ENCODE measurements at regions not wholly inside any gene's neighbourhood (a gene's known extent, or its start where the extent isn't known, plus 50 kb on each side); places are given as distances from the start of the nearest gene placed in this dataset.
"Not testable (repeated sequence)": the region's sequence is repeated elsewhere in the genome, so short reads cannot be mapped to it uniquely, and the experiment has no call there.

DNA sequence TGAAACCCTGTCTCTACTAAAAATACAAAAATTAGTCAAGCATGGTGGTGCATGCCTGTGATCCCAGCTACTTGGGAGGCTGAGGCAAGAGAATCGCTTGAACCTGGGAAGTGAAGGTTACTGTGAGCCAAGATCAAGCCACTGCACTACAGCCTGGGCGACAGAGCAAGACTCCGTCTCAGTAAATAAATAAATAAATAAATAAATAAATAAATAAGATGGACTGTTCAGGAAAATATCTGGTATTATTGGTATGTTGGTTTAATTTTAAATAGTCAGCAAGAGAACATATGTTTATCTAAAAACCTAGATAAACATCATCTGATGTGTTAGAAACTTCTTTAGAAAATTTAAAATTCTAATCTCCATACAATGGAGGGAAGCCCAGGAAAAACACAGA lies 431.6 kb upstream of the AKR1E2 start:
- TF ChIP-seq, protein P1, sequence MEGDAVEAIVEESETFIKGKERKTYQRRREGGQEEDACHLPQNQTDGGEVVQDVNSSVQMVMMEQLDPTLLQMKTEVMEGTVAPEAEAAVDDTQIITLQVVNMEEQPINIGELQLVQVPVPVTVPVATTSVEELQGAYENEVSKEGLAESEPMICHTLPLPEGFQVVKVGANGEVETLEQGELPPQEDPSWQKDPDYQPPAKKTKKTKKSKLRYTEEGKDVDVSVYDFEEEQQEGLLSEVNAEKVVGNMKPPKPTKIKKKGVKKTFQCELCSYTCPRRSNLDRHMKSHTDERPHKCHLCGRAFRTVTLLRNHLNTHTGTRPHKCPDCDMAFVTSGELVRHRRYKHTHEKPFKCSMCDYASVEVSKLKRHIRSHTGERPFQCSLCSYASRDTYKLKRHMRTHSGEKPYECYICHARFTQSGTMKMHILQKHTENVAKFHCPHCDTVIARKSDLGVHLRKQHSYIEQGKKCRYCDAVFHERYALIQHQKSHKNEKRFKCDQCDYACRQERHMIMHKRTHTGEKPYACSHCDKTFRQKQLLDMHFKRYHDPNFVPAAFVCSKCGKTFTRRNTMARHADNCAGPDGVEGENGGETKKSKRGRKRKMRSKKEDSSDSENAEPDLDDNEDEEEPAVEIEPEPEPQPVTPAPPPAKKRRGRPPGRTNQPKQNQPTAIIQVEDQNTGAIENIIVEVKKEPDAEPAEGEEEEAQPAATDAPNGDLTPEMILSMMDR (IDR thresholded peaks at IDR 0.05; ENCODE audit: low read depth, low read length, missing input control) = not testable (repeated sequence)
- TF ChIP-seq, protein P2, sequence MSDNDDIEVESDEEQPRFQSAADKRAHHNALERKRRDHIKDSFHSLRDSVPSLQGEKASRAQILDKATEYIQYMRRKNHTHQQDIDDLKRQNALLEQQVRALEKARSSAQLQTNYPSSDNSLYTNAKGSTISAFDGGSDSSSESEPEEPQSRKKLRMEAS (IDR thresholded peaks at IDR 0.05) = not testable (repeated sequence)
- TF ChIP-seq, protein P3, sequence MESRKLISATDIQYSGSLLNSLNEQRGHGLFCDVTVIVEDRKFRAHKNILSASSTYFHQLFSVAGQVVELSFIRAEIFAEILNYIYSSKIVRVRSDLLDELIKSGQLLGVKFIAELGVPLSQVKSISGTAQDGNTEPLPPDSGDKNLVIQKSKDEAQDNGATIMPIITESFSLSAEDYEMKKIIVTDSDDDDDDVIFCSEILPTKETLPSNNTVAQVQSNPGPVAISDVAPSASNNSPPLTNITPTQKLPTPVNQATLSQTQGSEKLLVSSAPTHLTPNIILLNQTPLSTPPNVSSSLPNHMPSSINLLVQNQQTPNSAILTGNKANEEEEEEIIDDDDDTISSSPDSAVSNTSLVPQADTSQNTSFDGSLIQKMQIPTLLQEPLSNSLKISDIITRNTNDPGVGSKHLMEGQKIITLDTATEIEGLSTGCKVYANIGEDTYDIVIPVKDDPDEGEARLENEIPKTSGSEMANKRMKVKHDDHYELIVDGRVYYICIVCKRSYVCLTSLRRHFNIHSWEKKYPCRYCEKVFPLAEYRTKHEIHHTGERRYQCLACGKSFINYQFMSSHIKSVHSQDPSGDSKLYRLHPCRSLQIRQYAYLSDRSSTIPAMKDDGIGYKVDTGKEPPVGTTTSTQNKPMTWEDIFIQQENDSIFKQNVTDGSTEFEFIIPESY (IDR thresholded peaks at IDR 0.05) = not testable (repeated sequence)
- not testable (repeated sequence) for TF ChIP-seq GABPA (IDR thresholded peaks at IDR 0.05 in 1 of 2, conservative IDR thresholded peaks at IDR 0.05 in 1 of 2)

Data from liver (tissue), 3 donors.